Gastrocnemius medialis (tissue), 4 donors: ENCODE measurements at regions not wholly inside any gene's neighbourhood (a gene's known extent, or its start where the extent isn't known, plus 50 kb on each side); places are given as distances from the start of the nearest gene placed in this dataset.

ENCODE experiments used
- POLR2A ChIP-seq, 2 donors: fragments of 450-650 bp; IDR thresholded peaks; one replicate each; pipeline ENCODE4 v1.6.1; 2017; ENCODE audit warnings: antibody characterized with exemption in 2 of 2, mild to moderate bottlenecking in 2 of 2, moderate library complexity in 2 of 2
- TF ChIP-seq, protein P1 (sequence below), 5 experiments: fragments of 450-650 bp in 3 of 5; fragments of 200-600 bp in 2 of 5; sonication (generic) in 2 of 5; IDR thresholded peaks in 4 of 5; conservative IDR thresholded peaks in 1 of 5; 1 replicate in 4 of 5; 2 replicates in 1 of 5; pipeline ENCODE4 v1.5.1; 2016 to 2019; ENCODE audit warnings: antibody characterized with exemption in 5 of 5, mild to moderate bottlenecking in 3 of 5, moderate library complexity in 3 of 5

DNA sequence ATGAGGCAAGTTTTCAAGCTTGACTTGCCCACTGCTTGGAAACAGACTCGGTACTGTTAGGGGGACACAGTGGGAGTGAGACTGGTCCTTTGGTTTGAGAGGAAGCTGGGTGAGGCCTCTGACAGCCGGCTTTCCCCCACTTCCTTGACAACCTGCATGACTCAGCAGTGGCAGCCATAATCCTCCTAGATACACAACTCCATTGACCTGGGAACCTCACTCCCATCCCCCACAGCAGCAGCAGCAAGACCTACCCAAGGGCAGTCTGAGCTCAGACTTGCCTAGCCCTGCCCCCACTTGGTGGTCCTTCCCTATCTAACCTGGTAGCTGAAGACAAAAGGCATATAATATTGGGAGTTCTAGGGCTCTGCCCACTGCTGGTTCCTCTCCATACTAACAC lies 1043.5 kb upstream of the ALCAM start:
- TF ChIP-seq, protein P1, sequence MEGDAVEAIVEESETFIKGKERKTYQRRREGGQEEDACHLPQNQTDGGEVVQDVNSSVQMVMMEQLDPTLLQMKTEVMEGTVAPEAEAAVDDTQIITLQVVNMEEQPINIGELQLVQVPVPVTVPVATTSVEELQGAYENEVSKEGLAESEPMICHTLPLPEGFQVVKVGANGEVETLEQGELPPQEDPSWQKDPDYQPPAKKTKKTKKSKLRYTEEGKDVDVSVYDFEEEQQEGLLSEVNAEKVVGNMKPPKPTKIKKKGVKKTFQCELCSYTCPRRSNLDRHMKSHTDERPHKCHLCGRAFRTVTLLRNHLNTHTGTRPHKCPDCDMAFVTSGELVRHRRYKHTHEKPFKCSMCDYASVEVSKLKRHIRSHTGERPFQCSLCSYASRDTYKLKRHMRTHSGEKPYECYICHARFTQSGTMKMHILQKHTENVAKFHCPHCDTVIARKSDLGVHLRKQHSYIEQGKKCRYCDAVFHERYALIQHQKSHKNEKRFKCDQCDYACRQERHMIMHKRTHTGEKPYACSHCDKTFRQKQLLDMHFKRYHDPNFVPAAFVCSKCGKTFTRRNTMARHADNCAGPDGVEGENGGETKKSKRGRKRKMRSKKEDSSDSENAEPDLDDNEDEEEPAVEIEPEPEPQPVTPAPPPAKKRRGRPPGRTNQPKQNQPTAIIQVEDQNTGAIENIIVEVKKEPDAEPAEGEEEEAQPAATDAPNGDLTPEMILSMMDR (IDR thresholded peaks at IDR 0.05 in 4 of 5, conservative IDR thresholded peaks at IDR 0.05 in 1 of 5) = no peak
- TF ChIP-seq POLR2A (IDR thresholded peaks at IDR 0.05) = no peak
